HL-60 (cell line): ENCODE measurements at regions not wholly inside any gene's neighbourhood (a gene's known extent, or its start where the extent isn't known, plus 50 kb on each side); places are given as distances from the start of the nearest gene placed in this dataset.

ENCODE experiments used
- DNase-seq, 2 experiments: peaks; one replicate each; pipeline ENCODE4 v3.0.0-alpha.2; 2010 to 2020; ENCODE audit warnings: low read depth in 1 of 2, low spot score in 1 of 2
- H3K27ac ChIP-seq: fragments of 250-450 bp; sonication (Bioruptor Pico); replicated peaks from 2 replicates; pipeline ENCODE4 v1.5.1; 2020; ENCODE audit warnings: mild to moderate bottlenecking, moderate library complexity
- H3K27me3 ChIP-seq: fragments of 250-450 bp; sonication (Bioruptor Pico); 2 replicates; pipeline ENCODE4 v1.5.1; 2021; ENCODE audit warnings: mild to moderate bottlenecking, moderate library complexity; ENCODE audit not compliant: insufficient read depth, poor library complexity, severe bottlenecking
- H3K4me3 ChIP-seq: replicated peaks from 2 replicates; pipeline ENCODE4 v1.5.1; 2011; ENCODE audit warnings: mild to moderate bottlenecking, control low read depth, low read length; ENCODE audit not compliant: insufficient read depth
- CTCF ChIP-seq: IDR thresholded peaks from one replicate; pipeline ENCODE4 v1.5.1; 2011; ENCODE audit warnings: low read length, control low read depth, inconsistent platforms; ENCODE audit not compliant: insufficient read depth
- GABPA ChIP-seq: IDR thresholded peaks from 2 replicates; pipeline ENCODE4 v1.6.1; 2012; ENCODE audit warnings: low read depth
- POLR2AphosphoS5 ChIP-seq: IDR thresholded peaks from 2 replicates; pipeline ENCODE4 v1.6.1; 2012; ENCODE audit warnings: low read depth
- REST ChIP-seq: IDR thresholded peaks from 2 replicates; pipeline ENCODE4 v1.6.1; 2012; ENCODE audit warnings: low read depth; ENCODE audit not compliant: insufficient replicate concordance
- SPI1 ChIP-seq: IDR thresholded peaks from 2 replicates; pipeline ENCODE4 v1.6.1; 2012; ENCODE audit warnings: low read depth, mild to moderate bottlenecking, borderline replicate concordance

- no peak for DNase-seq
- Histone ChIP-seq H3K27ac (no peak overlapping the region), H3K27me3 (no peaks in the 10 kb centered on the region), H3K4me3 (no peak overlapping the region)
- TF ChIP-seq SPI1 (no peak), CTCF (no peak), GABPA (no peak), POLR2AphosphoS5 (no peak), REST (no peak)
These were observed 75.7 kb upstream of the CHRNA7 start for GRCh38 chr15:31954374-31955172.

DNA sequence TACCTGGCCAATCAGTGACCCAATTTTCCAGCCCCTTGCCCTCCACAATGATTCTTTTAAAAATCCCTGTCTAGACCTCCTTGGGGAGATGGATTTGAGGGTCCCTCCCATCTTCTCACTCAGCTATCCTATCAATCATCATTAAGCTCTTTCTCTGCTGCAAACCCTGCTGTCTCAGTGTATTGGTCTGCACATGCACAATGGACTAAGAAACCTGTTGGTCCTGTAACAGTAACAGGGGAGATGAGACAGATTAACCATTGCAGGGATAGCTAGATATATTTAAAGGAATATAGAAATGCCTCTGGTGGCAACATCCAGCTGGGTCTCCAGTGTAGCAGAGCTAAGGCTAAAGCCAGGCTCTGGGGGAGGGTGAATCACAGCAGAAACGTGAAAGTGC is 74.6 kb upstream of the CHRNA7 start:
- DNase-seq, result no peak
- no peak overlapping the region for H3K27ac ChIP-seq
- H3K4me3 ChIP-seq, result no peak overlapping the region
- no peak for TF ChIP-seq CTCF
- no peak for TF ChIP-seq GABPA
- TF ChIP-seq POLR2AphosphoS5, result no peak
- TF ChIP-seq SPI1, result no peak
- H3K27me3 ChIP-seq, result no peaks in the 10 kb centered on the region

GRCh38 chr15:31957581-31957980 is 72.7 kb upstream of the CHRNA7 start:
- Histone ChIP-seq H3K4me3 (no peak overlapping the region), H3K27me3 (no peaks in the 10 kb centered on the region), H3K27ac (no peak overlapping the region)
- no peak for DNase-seq
- TF ChIP-seq POLR2AphosphoS5 (no peak), GABPA (no peak), SPI1 (no peak), REST (no peak)

GRCh38 chr15:31964586-31965307 is 65.6 kb upstream of the CHRNA7 start:
- no peak overlapping the region for H3K27ac ChIP-seq
- no peaks in the 10 kb centered on the region for H3K27me3 ChIP-seq
- TF ChIP-seq POLR2AphosphoS5, result no peak
- TF ChIP-seq CTCF, result no peak
- TF ChIP-seq GABPA, result no peak
- no peak for TF ChIP-seq SPI1
- no peak for TF ChIP-seq REST
- no peak for DNase-seq
- H3K4me3 ChIP-seq, result no peak overlapping the region
